Psoas muscle (tissue), 7 donors: ENCODE measurements at regions not wholly inside any gene's neighbourhood (a gene's known extent, or its start where the extent isn't known, plus 50 kb on each side); places are given as distances from the start of the nearest gene placed in this dataset.

Experiments
- ATAC-seq, 4 donors: fragments of 200-7000 bp; cut with Tn5 transposase; one replicate each; pipeline ENCODE4 v1.9.1; 2020; ENCODE audit warnings: moderate library complexity in 3 of 4, mild to moderate bottlenecking in 2 of 4
- DNase-seq, 2 donors: peaks; one replicate each; pipeline ENCODE4 v3.0.0-alpha.2; 2020
- H3K27ac ChIP-seq: fragments of 200-600 bp; one replicate; pipeline ENCODE4 v1.8.0; 2022
- H3K27me3 ChIP-seq, 3 donors: fragments of 200-600 bp in 1 of 3; one replicate each; pipeline versions ENCODE4 v1.6.1 to v1.8.0; 2013 to 2022; ENCODE audit warnings: low read length in 2 of 3, mild to moderate bottlenecking in 2 of 3, moderate library complexity in 1 of 3; ENCODE audit not compliant: insufficient read depth in 3 of 3
- H3K36me3 ChIP-seq, 2 donors: fragments of 200-600 bp in 1 of 2; one replicate each; pipeline versions ENCODE4 v1.6.1 to v1.8.0; 2013 to 2022; ENCODE audit warnings: low read depth in 1 of 2, mild to moderate bottlenecking in 1 of 2, moderate library complexity in 1 of 2; ENCODE audit not compliant: insufficient read depth in 1 of 2
- H3K4me1 ChIP-seq: fragments of 200-600 bp; one replicate; pipeline ENCODE4 v1.8.0; 2022
- H3K4me3 ChIP-seq: fragments of 200-600 bp; one replicate; pipeline ENCODE4 v1.8.0; 2022; ENCODE audit warnings: mild to moderate bottlenecking
- H3K9me3 ChIP-seq: fragments of 200-600 bp; one replicate; pipeline ENCODE4 v1.8.0; 2022
- CTCF ChIP-seq: fragments of 200-600 bp; IDR thresholded peaks from one replicate; pipeline ENCODE4 v1.8.0; 2022; ENCODE audit warnings: antibody characterized with exemption
- WGBS, 3 donors: extraction: QIAGEN DNeasy Blood & Tissue Kit; methylation state at CpG; one replicate each; pipeline versions ENCODE4 v1.1.6 to v1.1.7; 2013; 5-methylcytosine and 5-hydroxymethylcytosine counted together
- intact Hi-C, 2 donors: fragments of 100-400 bp; cut with DNase I; formaldehyde crosslinking; loops; one replicate each; pipeline versions ENCODE4 v1.11.0 to v1.14.2; 2022
- donor health status: healthy with polysubstance abuse.
- donor health status: DM: no; HTN: no; CAD: no; lungs with moderate emphysema.
- donor health status: Bipolar disorder and iron deficiency.
- donor health status: healthy.
- donor health status: DM: yes; HTN: yes; CAD: no.
- donor health status: DM: no; HTN: no; CAD: no.
- donor health status: DM: yes; HTN: yes; CAD: no.

- 24 to 67% (median 52%) methylated on average over 1 of the region's 1 CpG for WGBS, 3 donors
- DNase-seq (no peak), ATAC-seq (no peak)
- intact Hi-C loops: no loop called here
- Histone ChIP-seq H3K9me3 (no peaks in the 10 kb centered on the region), H3K4me3 (no peak overlapping the region), H3K36me3 (no peaks in the 10 kb centered on the region), H3K27me3 (no peaks in the 10 kb centered on the region), H3K4me1 (no peaks in the 10 kb centered on the region), H3K27ac (no peak overlapping the region)
- TF ChIP-seq CTCF: no peak
These were observed 633.6 kb downstream of the ZNF385D start for GRCh38 chr3:21117370-21117769.

GRCh38 chr3:21109056-21109455 is 642.0 kb downstream of the ZNF385D start:
- Histone ChIP-seq H3K9me3 (no peaks in the 10 kb centered on the region), H3K4me1 (no peaks in the 10 kb centered on the region), H3K4me3 (no peak overlapping the region), H3K36me3 (no peaks in the 10 kb centered on the region), H3K27me3 (no peaks in the 10 kb centered on the region), H3K27ac (no peak overlapping the region)
- intact Hi-C loops: no loop called here
- ATAC-seq (no peak), DNase-seq (no peak)
- 58 to 69% (median 63%) methylated on average over 3 of the region's 3 CpGs for WGBS, 3 donors
- TF ChIP-seq CTCF: no peak

- no peaks in the 10 kb centered on the region for H3K36me3 ChIP-seq
- no peak for DNase-seq
- no peak overlapping the region for H3K27ac ChIP-seq
- peaks cover 6% of the 10 kb centered on the region for H3K9me3 ChIP-seq
- H3K4me3 ChIP-seq: no peak overlapping the region
- H3K4me1 ChIP-seq: no peaks in the 10 kb centered on the region
- WGBS, 3 donors: 89 to 100% (median 96%) methylated on average over 1 of the region's 1 CpG
- no peak for TF ChIP-seq CTCF
- ATAC-seq: no peak
- intact Hi-C loops: no loop called here
- H3K27me3 ChIP-seq: no peaks in the 10 kb centered on the region
These were observed 645.2 kb downstream of the ZNF385D start for GRCh38 chr3:21105784-21106183.

- peaks cover 6% of the 10 kb centered on the region for H3K9me3 ChIP-seq
- H3K4me1 ChIP-seq: no peaks in the 10 kb centered on the region
- H3K27ac ChIP-seq: no peak overlapping the region
- TF ChIP-seq CTCF: no peak
- no peak for ATAC-seq
- H3K36me3 ChIP-seq: no peaks in the 10 kb centered on the region
- no peak for DNase-seq
- 79 to 82% (median 82%) methylated on average over 6 of the region's 6 CpGs for WGBS, 3 donors
- no peaks in the 10 kb centered on the region for H3K27me3 ChIP-seq
- intact Hi-C loops: no loop called here
- H3K4me3 ChIP-seq: no peak overlapping the region
These were observed 650.2 kb downstream of the ZNF385D start for GRCh38 chr3:21100656-21101359.

GRCh38 chr3:21094686-21095085 is 656.3 kb downstream of the ZNF385D start:
- intact Hi-C loops: no loop called here
- no peaks in the 10 kb centered on the region for H3K36me3 ChIP-seq
- ATAC-seq (no peak), DNase-seq (no peak)
- no peak overlapping the region for H3K4me3 ChIP-seq
- no peak overlapping the region for H3K27ac ChIP-seq
- WGBS, 3 donors: 95 to 96% (median 96%) methylated on average over 2 of the region's 2 CpGs
- H3K27me3 ChIP-seq: no peaks in the 10 kb centered on the region
- TF ChIP-seq CTCF: no peak
- H3K9me3 ChIP-seq: no peaks in the 10 kb centered on the region
- H3K4me1 ChIP-seq: no peaks in the 10 kb centered on the region
